ENCODE measurements at regions not wholly inside any gene's neighbourhood (a gene's known extent, or its start where the extent isn't known, plus 50 kb on each side); places are given as distances from the start of the nearest gene placed in this dataset.

DNA sequence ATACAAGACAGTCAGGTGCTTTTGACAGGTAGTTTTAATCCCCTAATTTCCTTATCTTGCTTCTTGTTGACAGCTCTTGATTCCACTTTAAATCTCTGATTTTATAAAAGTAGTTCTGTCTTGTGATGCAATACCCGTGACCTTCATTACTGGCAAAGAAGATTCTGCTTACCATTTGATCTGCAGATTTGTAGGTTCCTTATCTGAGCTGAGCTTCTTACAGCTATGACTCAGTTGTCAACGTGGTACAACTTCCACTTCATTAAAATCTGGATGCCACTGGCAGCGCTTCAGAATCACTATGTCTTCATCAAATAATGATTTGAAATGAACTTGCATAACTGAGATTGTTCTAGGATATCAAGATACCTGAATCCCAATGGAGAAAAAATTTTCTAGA, 543.6 kb upstream of the B3GALT2 start:
- Histone ChIP-seq H3K4me3 (no peak overlapping the region), H3K27ac (no peak overlapping the region)
- TF ChIP-seq, protein P1, sequence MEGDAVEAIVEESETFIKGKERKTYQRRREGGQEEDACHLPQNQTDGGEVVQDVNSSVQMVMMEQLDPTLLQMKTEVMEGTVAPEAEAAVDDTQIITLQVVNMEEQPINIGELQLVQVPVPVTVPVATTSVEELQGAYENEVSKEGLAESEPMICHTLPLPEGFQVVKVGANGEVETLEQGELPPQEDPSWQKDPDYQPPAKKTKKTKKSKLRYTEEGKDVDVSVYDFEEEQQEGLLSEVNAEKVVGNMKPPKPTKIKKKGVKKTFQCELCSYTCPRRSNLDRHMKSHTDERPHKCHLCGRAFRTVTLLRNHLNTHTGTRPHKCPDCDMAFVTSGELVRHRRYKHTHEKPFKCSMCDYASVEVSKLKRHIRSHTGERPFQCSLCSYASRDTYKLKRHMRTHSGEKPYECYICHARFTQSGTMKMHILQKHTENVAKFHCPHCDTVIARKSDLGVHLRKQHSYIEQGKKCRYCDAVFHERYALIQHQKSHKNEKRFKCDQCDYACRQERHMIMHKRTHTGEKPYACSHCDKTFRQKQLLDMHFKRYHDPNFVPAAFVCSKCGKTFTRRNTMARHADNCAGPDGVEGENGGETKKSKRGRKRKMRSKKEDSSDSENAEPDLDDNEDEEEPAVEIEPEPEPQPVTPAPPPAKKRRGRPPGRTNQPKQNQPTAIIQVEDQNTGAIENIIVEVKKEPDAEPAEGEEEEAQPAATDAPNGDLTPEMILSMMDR (IDR thresholded peaks at IDR 0.05): no peak
- DNase-seq (ENCODE audit: low spot score): no peak

DNA sequence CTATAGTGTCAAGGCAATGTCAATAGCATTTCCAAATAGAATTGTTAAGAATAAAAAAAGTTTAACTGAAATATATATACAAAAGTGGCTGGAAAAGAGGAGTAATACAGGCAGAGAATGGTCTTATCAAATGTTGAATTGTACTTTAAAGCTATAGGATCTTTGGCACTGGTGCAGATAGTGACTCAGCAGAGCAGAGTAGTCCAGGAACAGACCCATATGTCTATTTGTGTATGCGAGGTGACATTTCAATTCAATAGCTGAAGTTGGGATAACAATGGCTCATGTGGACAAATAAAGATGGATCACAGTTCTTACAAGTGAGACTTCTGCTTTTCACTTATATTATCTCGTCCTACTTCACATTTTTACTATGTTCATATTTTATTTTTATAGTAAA, 543.0 kb upstream of the B3GALT2 start:
- H3K4me3 ChIP-seq: no peak overlapping the region
- TF ChIP-seq, protein P1 (IDR thresholded peaks at IDR 0.05): no peak
- no peak overlapping the region for H3K27ac ChIP-seq
- no peak for DNase-seq (ENCODE audit: low spot score)

DNA sequence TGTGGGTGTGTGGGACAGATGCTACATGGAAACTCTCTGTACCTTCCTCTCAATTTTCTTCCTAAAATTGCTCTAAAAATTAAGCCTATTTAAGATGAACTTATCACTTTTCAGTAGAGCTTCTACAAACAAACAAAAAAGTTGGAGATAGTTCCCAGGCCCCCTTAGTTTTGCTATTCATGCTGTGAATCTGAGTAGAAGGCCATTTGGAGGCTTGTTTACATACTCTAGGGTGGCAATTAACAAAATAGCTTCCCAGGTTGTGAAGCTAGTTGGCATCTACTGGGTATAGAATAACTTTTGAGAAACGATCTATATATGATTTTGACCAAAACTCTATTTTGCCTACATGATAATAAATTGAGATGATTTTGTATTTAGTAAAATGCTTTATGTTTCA, 541.4 kb upstream of the B3GALT2 start:
- TF ChIP-seq, protein P1 (IDR thresholded peaks at IDR 0.05): no peak
- DNase-seq (ENCODE audit: low spot score): no peak
- no peak overlapping the region for H3K4me3 ChIP-seq
- no peak overlapping the region for H3K27ac ChIP-seq

DNA sequence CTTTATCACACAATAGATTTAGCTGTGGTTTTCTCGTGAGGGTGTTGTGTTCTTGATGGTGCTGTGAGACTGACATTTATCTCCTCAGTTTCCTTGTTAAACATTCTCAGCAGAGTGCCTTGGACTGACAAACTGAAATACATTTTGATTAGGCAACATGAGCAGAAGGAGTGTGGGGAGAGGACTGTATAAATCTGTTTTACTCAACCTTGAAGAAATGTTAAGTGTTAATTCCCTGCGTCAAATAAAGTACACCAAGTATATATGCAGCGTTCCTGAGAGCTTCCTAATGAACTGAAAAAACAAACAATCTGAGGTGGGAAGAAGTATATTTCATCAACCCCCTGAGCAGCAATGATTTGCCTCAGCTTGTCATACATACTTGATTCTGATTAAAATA, 540.3 kb upstream of the B3GALT2 start:
- Histone ChIP-seq H3K4me3 (no peak overlapping the region), H3K27ac (no peak overlapping the region)
- TF ChIP-seq, protein P1 (IDR thresholded peaks at IDR 0.05): no peak
- no peak for DNase-seq (ENCODE audit: low spot score)

DNA sequence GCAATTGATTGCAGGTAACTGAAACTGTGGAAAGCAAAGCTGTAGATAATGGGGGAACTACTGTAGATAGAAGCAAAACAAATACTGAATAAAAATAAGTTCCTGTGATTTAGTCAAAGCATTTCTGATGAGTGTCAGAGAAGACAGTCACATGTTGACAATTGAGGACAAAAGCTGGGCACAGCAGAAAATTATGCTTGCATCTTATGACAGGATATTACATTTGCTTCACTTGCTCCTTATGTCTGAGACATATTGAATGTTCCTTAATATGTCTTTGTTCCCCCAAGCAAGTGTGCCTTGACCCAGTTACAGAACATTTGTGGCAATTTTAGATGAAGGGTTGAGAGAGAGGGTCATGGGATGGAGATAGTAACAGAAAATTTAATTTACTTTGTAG, 526.0 kb upstream of the B3GALT2 start:
- TF ChIP-seq, protein P1 (IDR thresholded peaks at IDR 0.05): no peak
- H3K4me3 ChIP-seq: no peak overlapping the region
- no peak for DNase-seq (ENCODE audit: low spot score)
- H3K27ac ChIP-seq: no peak overlapping the region

DNA sequence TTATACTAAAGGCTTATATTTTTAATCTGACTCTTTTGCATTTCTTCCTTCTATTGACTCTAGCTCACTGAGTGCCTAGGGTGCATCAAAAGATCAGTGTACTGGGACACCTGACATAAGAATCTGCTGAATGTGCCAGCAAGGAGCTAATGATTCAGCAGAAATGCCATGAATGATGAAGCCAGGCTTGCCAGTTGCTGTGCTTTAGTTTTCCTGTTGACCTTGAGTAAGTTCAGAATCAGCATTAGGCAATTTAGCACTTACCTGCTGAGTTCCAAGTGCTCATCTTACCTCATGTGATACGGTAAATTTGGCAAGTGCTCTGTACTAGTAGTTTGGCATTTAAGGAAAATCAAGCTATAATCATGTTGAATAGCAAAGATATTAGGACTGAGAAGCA, 523.2 kb upstream of the B3GALT2 start:
- no peak overlapping the region for H3K4me3 ChIP-seq
- TF ChIP-seq, protein P1 (IDR thresholded peaks at IDR 0.05): no peak
- no peak overlapping the region for H3K27ac ChIP-seq
- DNase-seq (ENCODE audit: low spot score): no peak

DNA sequence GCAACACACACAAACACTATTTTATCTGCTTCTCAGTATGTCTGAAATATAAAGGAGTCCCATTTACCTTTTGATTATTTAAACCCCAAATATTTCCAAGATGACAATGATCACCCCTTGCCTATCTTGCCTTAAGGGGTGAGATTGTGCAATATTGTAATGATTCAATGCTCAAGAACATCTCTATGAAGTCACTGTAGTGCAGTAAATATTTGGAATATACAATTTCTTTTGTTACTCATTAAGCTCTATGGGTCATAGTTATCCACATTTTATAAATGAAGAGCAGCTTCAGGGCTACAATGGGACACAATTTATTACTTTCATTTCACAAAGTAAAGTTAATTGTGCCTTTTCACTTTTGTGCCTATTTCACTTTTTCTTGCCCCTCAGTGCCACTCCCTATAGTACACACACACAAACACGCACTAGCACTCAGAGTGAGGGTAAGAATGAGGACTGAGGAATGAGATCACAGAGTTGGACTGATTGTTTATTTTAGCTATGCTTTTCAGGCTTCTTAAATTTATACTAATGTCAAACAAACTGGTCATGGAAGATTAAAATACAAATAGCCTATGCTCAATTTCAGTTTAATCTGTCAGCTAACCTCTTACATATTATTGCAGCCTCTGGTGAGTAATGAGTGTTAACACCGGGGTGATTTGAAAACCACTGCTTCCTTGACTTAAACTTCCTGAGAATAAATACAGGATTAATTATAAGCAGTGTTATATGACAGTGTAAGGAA, 521.0 kb upstream of the B3GALT2 start:
- TF ChIP-seq, protein P1 (IDR thresholded peaks at IDR 0.05): no peak
- DNase-seq (ENCODE audit: low spot score): no peak
- H3K4me3 ChIP-seq: no peak overlapping the region
- no peak overlapping the region for H3K27ac ChIP-seq
